ENCODE measurements at regions not wholly inside any gene's neighbourhood (a gene's known extent, or its start where the extent isn't known, plus 50 kb on each side); places are given as distances from the start of the nearest gene placed in this dataset.

GRCh38 chr6:120924214-120924613 is 410.1 kb downstream of the TBC1D32 start:
- DNase-seq (ENCODE audit: low spot score) = no peak

GRCh38 chr6:120918137-120918536 is 416.1 kb downstream of the TBC1D32 start:
- DNase-seq (ENCODE audit: low spot score) = no peak

GRCh38 chr6:120916844-120917243 is 417.4 kb downstream of the TBC1D32 start:
- no peak for DNase-seq (ENCODE audit: low spot score)

GRCh38 chr6:120913486-120913885 is 420.8 kb downstream of the TBC1D32 start:
- no peak for DNase-seq (ENCODE audit: low spot score)

GRCh38 chr6:120908767-120909166 is 425.5 kb downstream of the TBC1D32 start:
- DNase-seq (ENCODE audit: low spot score) = no peak

DNA sequence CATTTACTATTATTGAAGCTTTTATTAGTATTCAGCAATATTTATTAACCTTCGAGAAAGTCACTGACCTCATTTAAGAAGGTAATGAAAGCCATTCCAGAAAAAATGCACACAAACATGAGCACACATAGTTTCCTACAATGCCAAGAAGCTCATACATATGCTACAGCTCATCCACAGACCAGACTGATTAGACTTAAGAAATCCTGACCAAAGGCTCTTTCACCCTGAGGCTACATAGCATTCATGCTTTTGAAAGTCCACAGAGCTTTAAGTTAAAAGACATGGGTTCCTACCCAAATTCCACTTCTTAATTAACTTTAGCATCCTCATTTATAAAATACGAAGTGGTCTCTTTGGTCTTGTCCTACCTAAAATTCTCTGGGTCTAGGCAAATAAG is 430.4 kb downstream of the TBC1D32 start:
- DNase-seq (ENCODE audit: low spot score) = no peak

- no peak for DNase-seq (ENCODE audit: low spot score)
These were observed 434.3 kb downstream of the TBC1D32 start for GRCh38 chr6:120899932-120900331.

- no peak for DNase-seq (ENCODE audit: low spot score)
These were observed 440.2 kb downstream of the TBC1D32 start for GRCh38 chr6:120894077-120894476.

DNA sequence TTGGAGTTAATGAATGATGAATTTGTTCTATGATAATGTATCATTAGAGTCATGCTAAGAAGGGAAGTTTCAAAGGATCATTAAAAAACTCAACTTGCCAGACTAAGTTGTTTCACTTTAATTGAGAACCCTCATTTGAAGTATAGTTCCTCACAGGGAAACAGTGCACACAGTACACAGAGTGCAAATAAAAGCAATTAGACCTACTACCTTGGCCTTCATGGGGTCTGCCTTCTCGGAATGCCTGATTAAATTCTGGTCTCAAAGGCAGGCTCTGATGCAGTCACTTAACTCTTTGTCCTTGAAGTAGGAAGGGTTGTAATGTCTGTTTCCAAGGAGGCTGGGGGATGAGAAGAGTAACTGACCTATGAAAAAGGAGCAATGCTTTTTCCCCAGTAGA is 457.3 kb downstream of the TBC1D32 start:
- no peak for DNase-seq (ENCODE audit: low spot score)

GRCh38 chr6:120876424-120876823 is 457.9 kb downstream of the TBC1D32 start:
- DNase-seq (ENCODE audit: low spot score) = no peak

- DNase-seq (ENCODE audit: low spot score) = no peak
These were observed 458.4 kb downstream of the TBC1D32 start for GRCh38 chr6:120875900-120876299.

DNA sequence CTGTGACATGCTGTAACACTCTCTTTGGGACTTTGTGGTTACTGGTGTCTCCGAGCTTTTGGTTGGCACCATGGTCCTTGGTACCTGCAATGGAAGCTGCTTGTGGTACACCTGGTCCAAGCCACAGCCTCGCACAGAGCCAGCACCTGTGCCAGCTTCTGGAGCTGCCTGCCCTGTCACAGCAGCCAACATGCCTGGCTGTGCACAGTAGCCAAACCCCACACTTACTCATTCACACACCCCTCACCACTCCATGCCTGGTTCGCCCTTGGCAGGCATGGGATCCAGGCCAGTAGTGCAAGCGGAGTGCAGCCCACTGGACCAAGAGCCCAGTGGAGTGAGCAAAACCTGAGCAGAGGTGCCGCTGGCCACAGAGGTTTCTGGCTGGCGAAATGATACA is 459.9 kb downstream of the TBC1D32 start:
- no peak for DNase-seq (ENCODE audit: low spot score)

DNA sequence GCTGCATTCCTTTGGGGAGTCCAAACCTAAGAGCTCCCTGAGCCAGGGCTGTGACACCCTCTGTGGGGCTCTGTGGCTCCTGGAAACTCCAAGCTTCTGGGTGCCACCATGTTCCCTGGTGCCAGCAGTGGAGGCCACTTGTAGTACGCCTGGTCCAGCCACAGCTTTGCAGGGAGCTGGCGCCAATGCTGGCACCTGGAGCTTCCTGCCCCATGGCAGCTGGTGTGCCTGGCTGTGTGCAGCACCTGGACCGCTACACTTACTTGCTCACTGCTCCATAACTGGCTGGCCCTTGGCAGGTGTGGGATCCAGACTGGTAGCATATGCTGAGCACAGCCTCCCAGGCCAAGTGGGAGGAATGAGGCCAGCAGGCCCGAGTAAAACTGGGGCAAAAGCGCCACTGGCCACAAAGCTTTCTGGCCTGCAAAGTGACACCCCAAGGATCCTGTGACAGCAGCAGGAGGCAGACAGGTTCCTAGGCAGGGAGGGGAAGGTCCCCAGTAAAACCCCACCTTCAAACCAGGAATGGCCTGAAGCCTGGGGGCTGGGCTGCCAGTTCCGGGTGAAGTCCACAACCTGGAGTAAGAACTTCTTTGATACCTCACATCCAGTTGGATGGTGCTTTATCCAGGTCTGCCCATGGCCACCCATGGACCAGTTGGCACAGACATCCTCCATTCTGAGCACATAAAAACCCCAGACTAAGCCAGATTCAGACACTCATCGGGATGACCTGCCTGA is 461.0 kb downstream of the TBC1D32 start:
- no peak for DNase-seq (ENCODE audit: low spot score)

- DNase-seq (ENCODE audit: low spot score) = no peak
These were observed 462.1 kb downstream of the TBC1D32 start for GRCh38 chr6:120872262-120872578.

DNA sequence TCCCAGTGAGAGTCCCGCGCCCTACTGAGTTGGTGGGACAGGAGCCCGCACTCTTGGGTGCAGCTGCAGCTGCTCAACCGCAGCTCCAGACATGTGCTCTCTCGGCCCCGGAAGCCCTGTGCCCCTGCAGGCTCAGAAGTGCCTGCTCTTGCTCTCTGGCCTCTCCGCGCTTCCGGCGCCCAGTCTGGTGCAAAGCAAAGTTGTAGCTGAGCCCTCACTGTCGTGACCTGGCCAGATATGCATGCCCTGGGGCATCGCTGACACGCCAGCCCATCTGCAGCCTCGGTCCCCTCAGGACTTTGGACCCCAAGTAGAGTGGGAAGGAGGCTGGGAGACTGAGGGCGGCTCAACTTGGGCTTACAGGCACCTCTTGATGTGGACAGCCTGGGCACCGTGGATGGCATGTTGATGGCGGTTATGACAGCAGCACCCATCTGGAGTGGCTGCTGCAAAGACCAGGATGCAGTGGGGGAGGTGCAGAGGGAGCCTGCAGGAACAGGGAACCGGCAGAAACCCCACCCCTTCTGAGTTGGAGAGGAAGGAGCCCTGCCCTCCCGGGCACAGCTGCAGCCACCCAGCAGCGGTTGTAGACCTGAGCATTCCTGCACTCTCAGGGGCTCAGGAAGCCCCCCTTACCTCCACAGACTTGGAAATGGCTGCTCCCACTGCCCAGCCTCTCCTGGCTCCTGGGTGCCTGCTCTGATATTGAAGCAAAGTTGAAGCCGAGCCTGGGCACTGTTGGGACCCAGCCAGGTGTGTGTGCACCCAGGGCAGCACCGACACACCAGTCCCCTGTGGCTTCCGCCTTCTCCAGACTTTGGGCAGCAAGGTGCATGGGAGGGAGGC is 462.6 kb downstream of the TBC1D32 start:
- no peak for DNase-seq (ENCODE audit: low spot score)

- DNase-seq (ENCODE audit: low spot score) = no peak
These were observed 464.9 kb downstream of the TBC1D32 start for GRCh38 chr6:120869397-120869796.

DNA sequence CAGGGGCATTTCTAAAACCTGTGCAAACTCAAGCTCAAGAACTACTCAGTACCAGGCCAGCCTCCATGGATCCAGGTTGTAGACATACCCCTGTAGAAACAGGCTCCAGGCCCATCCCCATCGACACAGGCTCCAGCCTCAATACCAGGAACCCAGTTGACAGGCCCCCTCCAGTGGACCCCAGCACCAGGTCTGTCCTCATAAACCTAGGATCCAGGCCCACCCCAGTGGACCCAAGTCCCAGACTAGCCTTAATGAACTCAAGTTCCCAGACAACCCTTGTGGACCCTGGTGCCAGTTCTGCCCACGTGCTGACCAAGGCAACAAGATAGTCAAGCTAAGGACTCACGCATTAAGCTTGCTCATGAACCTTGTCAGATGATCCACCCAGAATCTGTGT is 476.9 kb downstream of the TBC1D32 start:
- DNase-seq (ENCODE audit: low spot score) = no peak

- no peak for DNase-seq (ENCODE audit: low spot score)
These were observed 479.7 kb downstream of the TBC1D32 start for GRCh38 chr6:120854583-120854982.

DNA sequence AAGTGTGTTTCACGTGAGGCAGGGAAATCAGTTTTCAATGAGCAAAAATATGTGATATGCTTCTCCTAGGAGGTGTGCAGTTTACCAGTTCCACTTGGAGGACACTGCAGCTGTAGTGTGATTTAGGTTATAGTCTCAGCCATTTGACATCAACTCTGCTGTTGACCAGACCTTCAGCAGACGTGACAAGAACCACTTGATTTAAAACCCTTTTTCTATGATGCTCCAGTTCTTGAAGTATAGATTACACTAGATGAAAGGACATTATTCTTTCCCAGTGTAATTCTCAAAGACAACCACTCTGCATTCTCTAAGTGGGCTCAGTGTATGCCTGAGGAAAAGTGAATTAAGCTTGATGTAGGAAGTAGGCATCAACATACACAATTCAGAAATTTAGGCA is 480.8 kb downstream of the TBC1D32 start:
- no peak for DNase-seq (ENCODE audit: low spot score)

GRCh38 chr6:120852293-120852849 is 481.9 kb downstream of the TBC1D32 start:
- DNase-seq (ENCODE audit: low spot score) = no peak

DNA sequence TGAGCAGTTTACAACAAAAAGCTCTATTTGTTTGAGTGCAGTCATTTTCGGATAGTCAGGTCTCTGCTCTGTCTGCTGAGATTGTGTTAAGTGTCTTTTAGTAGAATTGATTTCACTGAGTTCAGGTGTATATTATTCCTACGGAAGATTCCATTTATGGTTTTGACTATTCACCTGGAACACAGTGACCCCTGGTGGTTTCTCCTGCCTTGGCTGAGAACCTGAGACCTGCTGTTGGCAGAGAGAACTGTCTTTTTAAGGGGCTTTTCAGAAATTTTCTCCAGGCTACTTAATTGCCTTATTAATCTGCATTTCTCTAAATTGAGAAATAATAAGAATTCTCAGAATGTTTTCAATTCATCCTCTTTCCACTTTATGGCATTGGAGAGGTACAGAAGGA is 508.0 kb downstream of the TBC1D32 start:
- DNase-seq (ENCODE audit: low spot score) = no peak

GRCh38 chr6:120816794-120817193 is 517.5 kb downstream of the TBC1D32 start:
- no peak for DNase-seq (ENCODE audit: low spot score)

DNA sequence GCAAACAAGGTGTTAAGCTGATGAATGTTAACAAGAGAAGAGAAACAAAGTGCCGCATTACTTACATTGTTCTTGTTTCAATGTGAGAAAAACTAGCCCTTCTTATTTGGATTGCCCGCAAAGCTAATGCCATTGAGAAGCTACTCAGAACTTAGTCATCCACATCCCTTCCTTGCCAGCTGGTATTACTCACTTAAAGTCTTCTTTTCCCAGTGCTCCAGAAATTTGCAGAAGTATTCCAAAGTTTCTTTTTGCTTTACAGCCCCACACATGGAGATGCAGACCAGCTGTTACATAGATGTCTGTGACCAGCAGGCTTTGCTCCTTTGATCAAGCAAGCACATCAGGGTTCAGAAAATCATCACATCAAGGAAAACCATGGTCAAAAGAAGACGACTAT is 529.0 kb downstream of the TBC1D32 start:
- no peak for DNase-seq (ENCODE audit: low spot score)
